ENCODE measurements at regions not wholly inside any gene's neighbourhood (a gene's known extent, or its start where the extent isn't known, plus 50 kb on each side); places are given as distances from the start of the nearest gene placed in this dataset.

GRCh38 chr4:23233596-23233995 is 540.9 kb downstream of the GBA3 start:
- Histone ChIP-seq H3K4me1 (ENCODE audit: control insufficient read depth in 3 of 3, insufficient read depth in 2 of 3, low read depth in 1 of 3, low read length in 2 of 3) (no peaks in the 10 kb centered on the region), H3K27me3 (ENCODE audit: control insufficient read depth in 3 of 3, insufficient read depth in 3 of 3, low read length in 3 of 3) (no peaks in the 10 kb centered on the region), H3K36me3 (ENCODE audit: control insufficient read depth in 3 of 3, insufficient read depth in 2 of 3, low read depth in 1 of 3, low read length in 3 of 3) (no peaks in the 10 kb centered on the region), H3K27ac (ENCODE audit: low read depth in 1 of 3, low read length in 2 of 3) (no peak overlapping the region), H3K9me3 (ENCODE audit: control insufficient read depth in 2 of 2, insufficient read depth in 1 of 2, low read depth in 1 of 2, low read length in 1 of 2) (no peaks in the 10 kb centered on the region), H3K4me3 (ENCODE audit: low read depth in 1 of 3, low read length in 3 of 3) (no peak overlapping the region)
- no peak for DNase-seq
- WGBS, 3 donors, result 80 to 89% (median 83%) methylated on average over 1 of the region's 1 CpG
- FAIRE-seq, result no peak

GRCh38 chr4:23232987-23233386 is 540.2 kb downstream of the GBA3 start:
- no peaks in the 10 kb centered on the region for H3K27me3 ChIP-seq (ENCODE audit: control insufficient read depth in 3 of 3, insufficient read depth in 3 of 3, low read length in 3 of 3)
- no peak for FAIRE-seq
- no peaks in the 10 kb centered on the region for H3K36me3 ChIP-seq (ENCODE audit: control insufficient read depth in 3 of 3, insufficient read depth in 2 of 3, low read depth in 1 of 3, low read length in 3 of 3)
- H3K27ac ChIP-seq (ENCODE audit: low read depth in 1 of 3, low read length in 2 of 3), result no peak overlapping the region
- DNase-seq, result no peak
- H3K9me3 ChIP-seq (ENCODE audit: control insufficient read depth in 2 of 2, insufficient read depth in 1 of 2, low read depth in 1 of 2, low read length in 1 of 2), result no peaks in the 10 kb centered on the region
- H3K4me1 ChIP-seq (ENCODE audit: control insufficient read depth in 3 of 3, insufficient read depth in 2 of 3, low read depth in 1 of 3, low read length in 2 of 3), result no peaks in the 10 kb centered on the region
- WGBS, 3 donors, result 63 to 82% (median 68%) methylated on average over 2 of the region's 2 CpGs
- no peak overlapping the region for H3K4me3 ChIP-seq (ENCODE audit: low read depth in 1 of 3, low read length in 3 of 3)

GRCh38 chr4:23225564-23225963 is 532.8 kb downstream of the GBA3 start:
- no peak for FAIRE-seq
- H3K27me3 ChIP-seq (ENCODE audit: control insufficient read depth in 3 of 3, insufficient read depth in 3 of 3, low read length in 3 of 3), result no peaks in the 10 kb centered on the region
- H3K36me3 ChIP-seq (ENCODE audit: control insufficient read depth in 3 of 3, insufficient read depth in 2 of 3, low read depth in 1 of 3, low read length in 3 of 3), result no peaks in the 10 kb centered on the region
- no peak overlapping the region for H3K27ac ChIP-seq (ENCODE audit: low read depth in 1 of 3, low read length in 2 of 3)
- DNase-seq, result no peak
- H3K4me3 ChIP-seq (ENCODE audit: low read depth in 1 of 3, low read length in 3 of 3), result no peak overlapping the region
- no peaks in the 10 kb centered on the region for H3K9me3 ChIP-seq (ENCODE audit: control insufficient read depth in 2 of 2, insufficient read depth in 1 of 2, low read depth in 1 of 2, low read length in 1 of 2)
- 27 to 58% (median 34%) methylated on average over 1 of the region's 1 CpG for WGBS, 3 donors
- no peaks in the 10 kb centered on the region for H3K4me1 ChIP-seq (ENCODE audit: control insufficient read depth in 3 of 3, insufficient read depth in 2 of 3, low read depth in 1 of 3, low read length in 2 of 3)

DNA sequence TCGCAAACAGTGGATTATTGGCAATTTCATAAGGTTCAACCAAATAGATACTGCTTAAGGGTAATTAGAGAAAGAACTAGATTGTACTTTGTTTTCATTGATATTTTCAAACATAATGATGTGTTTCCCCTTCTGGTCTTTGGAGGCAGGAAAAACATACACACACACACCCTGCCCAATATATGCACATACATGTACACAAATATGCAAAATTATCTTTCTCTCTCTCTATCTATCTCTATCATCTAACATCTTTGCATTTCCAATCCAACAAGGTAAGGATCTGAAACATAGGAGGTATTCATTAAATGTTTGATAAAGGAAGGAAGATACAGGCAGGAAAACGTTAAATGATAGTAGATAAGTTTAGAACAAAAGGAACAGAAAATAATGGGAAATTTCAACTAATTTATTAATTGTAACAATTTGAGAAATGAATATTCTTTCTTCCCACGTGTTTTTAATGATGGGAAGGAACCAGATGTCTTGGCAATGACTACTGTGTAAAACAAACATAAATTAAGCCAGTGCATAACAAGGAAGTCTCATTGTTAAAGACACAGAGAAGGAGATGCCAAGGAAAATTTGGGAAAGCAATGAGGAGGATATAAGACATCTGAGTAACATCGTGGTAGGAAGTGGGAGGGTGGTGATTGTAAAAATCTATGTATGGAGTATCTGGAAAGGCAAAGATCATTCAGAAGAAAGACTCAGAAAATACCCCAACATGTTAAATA is 532.1 kb downstream of the GBA3 start:
- DNase-seq, result no peak
- Histone ChIP-seq H3K9me3 (ENCODE audit: control insufficient read depth in 2 of 2, insufficient read depth in 1 of 2, low read depth in 1 of 2, low read length in 1 of 2) (no peaks in the 10 kb centered on the region), H3K36me3 (ENCODE audit: control insufficient read depth in 3 of 3, insufficient read depth in 2 of 3, low read depth in 1 of 3, low read length in 3 of 3) (no peaks in the 10 kb centered on the region), H3K4me1 (ENCODE audit: control insufficient read depth in 3 of 3, insufficient read depth in 2 of 3, low read depth in 1 of 3, low read length in 2 of 3) (no peaks in the 10 kb centered on the region), H3K27ac (ENCODE audit: low read depth in 1 of 3, low read length in 2 of 3) (no peak overlapping the region), H3K27me3 (ENCODE audit: control insufficient read depth in 3 of 3, insufficient read depth in 3 of 3, low read length in 3 of 3) (no peaks in the 10 kb centered on the region), H3K4me3 (ENCODE audit: low read depth in 1 of 3, low read length in 3 of 3) (no peak overlapping the region)
- no peak for FAIRE-seq
- 53 to 57% (median 54%) methylated on average over 4 of the region's 4 CpGs for WGBS, 3 donors

DNA sequence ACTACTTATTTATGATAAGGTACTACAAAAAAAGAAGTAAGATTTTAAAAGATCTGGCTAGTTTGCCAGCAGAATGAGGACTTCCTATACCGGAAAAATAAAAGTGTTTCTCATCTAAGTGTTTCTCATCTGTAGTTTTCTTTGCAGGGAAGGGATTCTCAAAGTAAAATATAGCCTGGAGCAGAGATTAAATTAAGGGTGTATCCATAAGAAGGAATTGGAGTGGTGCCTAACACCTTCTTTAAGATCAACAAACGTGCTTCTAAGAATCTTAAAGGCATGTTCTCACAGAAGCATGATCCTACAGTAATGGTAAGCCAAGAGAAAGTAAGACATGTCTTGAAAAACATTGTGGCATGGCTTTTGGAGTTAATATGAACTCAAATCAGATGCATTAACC is 528.2 kb downstream of the GBA3 start:
- Histone ChIP-seq H3K27ac (ENCODE audit: low read depth in 1 of 3, low read length in 2 of 3) (no peak overlapping the region), H3K27me3 (ENCODE audit: control insufficient read depth in 3 of 3, insufficient read depth in 3 of 3, low read length in 3 of 3) (no peaks in the 10 kb centered on the region), H3K4me3 (ENCODE audit: low read depth in 1 of 3, low read length in 3 of 3) (no peak overlapping the region), H3K9me3 (ENCODE audit: control insufficient read depth in 2 of 2, insufficient read depth in 1 of 2, low read depth in 1 of 2, low read length in 1 of 2) (no peaks in the 10 kb centered on the region), H3K36me3 (ENCODE audit: control insufficient read depth in 3 of 3, insufficient read depth in 2 of 3, low read depth in 1 of 3, low read length in 3 of 3) (no peaks in the 10 kb centered on the region), H3K4me1 (ENCODE audit: control insufficient read depth in 3 of 3, insufficient read depth in 2 of 3, low read depth in 1 of 3, low read length in 2 of 3) (no peaks in the 10 kb centered on the region)
- WGBS, 3 donors, result 55 to 74% (median 65%) methylated on average over 2 of the region's 2 CpGs
- no peak for DNase-seq
- no peak for FAIRE-seq

GRCh38 chr4:23219779-23220408 is 527.2 kb downstream of the GBA3 start:
- H3K27me3 ChIP-seq (ENCODE audit: control insufficient read depth in 3 of 3, insufficient read depth in 3 of 3, low read length in 3 of 3), result no peaks in the 10 kb centered on the region
- no peak overlapping the region for H3K4me3 ChIP-seq (ENCODE audit: low read depth in 1 of 3, low read length in 3 of 3)
- no peaks in the 10 kb centered on the region for H3K4me1 ChIP-seq (ENCODE audit: control insufficient read depth in 3 of 3, insufficient read depth in 2 of 3, low read depth in 1 of 3, low read length in 2 of 3)
- DNase-seq (no peak), FAIRE-seq (no peak)
- H3K36me3 ChIP-seq (ENCODE audit: control insufficient read depth in 3 of 3, insufficient read depth in 2 of 3, low read depth in 1 of 3, low read length in 3 of 3), result no peaks in the 10 kb centered on the region
- 65 to 69% (median 66%) methylated on average over 3 of the region's 3 CpGs for WGBS, 3 donors
- H3K27ac ChIP-seq (ENCODE audit: low read depth in 1 of 3, low read length in 2 of 3), result no peak overlapping the region
- no peaks in the 10 kb centered on the region for H3K9me3 ChIP-seq (ENCODE audit: control insufficient read depth in 2 of 2, insufficient read depth in 1 of 2, low read depth in 1 of 2, low read length in 1 of 2)

DNA sequence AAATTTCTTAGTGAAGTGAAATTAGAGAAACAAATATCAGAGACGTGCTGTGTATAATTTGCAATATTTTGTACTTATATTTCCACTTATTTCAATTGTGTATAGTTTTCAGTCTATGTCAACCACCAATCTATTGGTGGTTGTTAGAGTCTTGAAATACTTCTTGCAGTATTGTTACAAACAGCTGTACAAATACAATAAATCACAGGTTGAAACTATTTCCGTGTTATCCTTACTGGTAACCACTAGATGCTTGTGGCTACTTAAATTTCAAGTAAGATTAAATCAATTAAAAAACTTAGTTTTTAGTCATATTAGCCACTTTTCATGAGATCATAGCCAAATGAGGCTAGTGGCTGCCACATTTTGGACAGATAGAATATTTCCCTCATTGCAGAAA is 520.5 kb downstream of the GBA3 start:
- FAIRE-seq, result no peak
- DNase-seq, result no peak
- Histone ChIP-seq H3K27ac (ENCODE audit: low read depth in 1 of 3, low read length in 2 of 3) (no peak overlapping the region), H3K36me3 (ENCODE audit: control insufficient read depth in 3 of 3, insufficient read depth in 2 of 3, low read depth in 1 of 3, low read length in 3 of 3) (no peaks in the 10 kb centered on the region), H3K4me1 (ENCODE audit: control insufficient read depth in 3 of 3, insufficient read depth in 2 of 3, low read depth in 1 of 3, low read length in 2 of 3) (no peaks in the 10 kb centered on the region), H3K4me3 (ENCODE audit: low read depth in 1 of 3, low read length in 3 of 3) (no peak overlapping the region), H3K27me3 (ENCODE audit: control insufficient read depth in 3 of 3, insufficient read depth in 3 of 3, low read length in 3 of 3) (no peaks in the 10 kb centered on the region), H3K9me3 (ENCODE audit: control insufficient read depth in 2 of 2, insufficient read depth in 1 of 2, low read depth in 1 of 2, low read length in 1 of 2) (no peaks in the 10 kb centered on the region)
- WGBS, 3 donors, result 51 to 64% (median 63%) methylated on average over 2 of the region's 2 CpGs

DNA sequence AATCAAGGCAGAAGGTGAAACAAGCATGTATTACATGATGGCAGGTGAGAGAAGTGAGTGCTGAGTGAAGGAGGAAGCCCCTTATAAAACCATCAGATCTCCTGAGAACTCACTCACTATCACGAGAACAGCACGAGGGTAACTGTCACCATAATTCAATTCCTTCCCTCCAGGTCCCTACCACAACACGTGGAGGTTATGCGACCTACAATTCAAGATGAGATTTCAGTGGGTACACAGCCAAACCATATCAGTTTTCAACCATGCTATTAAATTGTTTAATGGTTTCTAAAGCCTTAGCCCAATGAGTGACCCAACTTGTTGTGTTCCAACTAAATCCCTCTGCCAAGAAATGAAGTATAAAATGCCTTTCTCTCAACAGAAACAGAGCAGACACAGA is 519.8 kb downstream of the GBA3 start:
- H3K36me3 ChIP-seq (ENCODE audit: control insufficient read depth in 3 of 3, insufficient read depth in 2 of 3, low read depth in 1 of 3, low read length in 3 of 3), result no peaks in the 10 kb centered on the region
- H3K9me3 ChIP-seq (ENCODE audit: control insufficient read depth in 2 of 2, insufficient read depth in 1 of 2, low read depth in 1 of 2, low read length in 1 of 2), result no peaks in the 10 kb centered on the region
- H3K4me1 ChIP-seq (ENCODE audit: control insufficient read depth in 3 of 3, insufficient read depth in 2 of 3, low read depth in 1 of 3, low read length in 2 of 3), result no peaks in the 10 kb centered on the region
- H3K27ac ChIP-seq (ENCODE audit: low read depth in 1 of 3, low read length in 2 of 3), result no peak overlapping the region
- no peak overlapping the region for H3K4me3 ChIP-seq (ENCODE audit: low read depth in 1 of 3, low read length in 3 of 3)
- no peak for FAIRE-seq
- no peaks in the 10 kb centered on the region for H3K27me3 ChIP-seq (ENCODE audit: control insufficient read depth in 3 of 3, insufficient read depth in 3 of 3, low read length in 3 of 3)
- DNase-seq, result no peak
- WGBS, 3 donors, result 60 to 73% (median 68%) methylated on average over 4 of the region's 4 CpGs

DNA sequence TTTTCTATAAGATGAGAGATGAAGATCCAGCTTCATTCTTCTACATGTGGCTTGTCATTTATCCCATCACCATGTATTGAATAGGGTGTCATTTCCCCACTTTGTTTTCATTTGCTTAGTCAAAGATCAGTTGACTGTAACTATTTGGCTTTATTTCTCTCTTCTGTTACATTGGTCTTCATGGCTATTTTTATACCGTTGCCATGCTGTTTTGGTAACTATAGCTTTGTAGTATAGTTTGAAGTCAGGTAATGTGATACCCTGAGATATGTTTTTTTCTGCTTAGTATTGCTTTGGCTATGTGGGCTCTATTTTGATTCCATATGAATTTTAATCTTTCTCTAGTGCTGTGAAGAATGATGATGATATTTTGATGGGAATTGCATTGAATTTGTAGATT is 514.3 kb downstream of the GBA3 start:
- Histone ChIP-seq H3K4me3 (ENCODE audit: low read depth in 1 of 3, low read length in 3 of 3) (no peak overlapping the region), H3K36me3 (ENCODE audit: control insufficient read depth in 3 of 3, insufficient read depth in 2 of 3, low read depth in 1 of 3, low read length in 3 of 3) (no peaks in the 10 kb centered on the region), H3K4me1 (ENCODE audit: control insufficient read depth in 3 of 3, insufficient read depth in 2 of 3, low read depth in 1 of 3, low read length in 2 of 3) (no peaks in the 10 kb centered on the region), H3K27me3 (ENCODE audit: control insufficient read depth in 3 of 3, insufficient read depth in 3 of 3, low read length in 3 of 3) (no peaks in the 10 kb centered on the region), H3K27ac (ENCODE audit: low read depth in 1 of 3, low read length in 2 of 3) (no peak overlapping the region), H3K9me3 (ENCODE audit: control insufficient read depth in 2 of 2, insufficient read depth in 1 of 2, low read depth in 1 of 2, low read length in 1 of 2) (no peaks in the 10 kb centered on the region)
- DNase-seq (no peak), FAIRE-seq (no peak)
- WGBS, 3 donors, result 66 to 84% (median 78%) methylated on average over 1 of the region's 1 CpG

Measured in small intestine (tissue), 7 donors.